ENCODE measurements at regions not wholly inside any gene's neighbourhood (a gene's known extent, or its start where the extent isn't known, plus 50 kb on each side); places are given as distances from the start of the nearest gene placed in this dataset.

GRCh38 chr12:17104801-17105200 lies 498.8 kb upstream of the LMO3 start:
- Mint-ChIP-seq H3K36me3 (ENCODE audit: unreplicated experiment) (no peaks in the 10 kb centered on the region), H3K4me3 (ENCODE audit: unreplicated experiment) (no peak overlapping the region), H3K9me3 (ENCODE audit: unreplicated experiment) (peaks cover 1% of the 10 kb centered on the region), H3K27me3 (ENCODE audit: unreplicated experiment) (peaks cover 3% of the 10 kb centered on the region), H3K27ac (ENCODE audit: unreplicated experiment) (no peak overlapping the region), H3K4me1 (ENCODE audit: low read depth, unreplicated experiment) (peaks cover 2% of the 10 kb centered on the region)
- no peak for DNase-seq
- no peak for TF ChIP-seq CTCF (IDR thresholded peaks at IDR 0.05; ENCODE audit: partially characterized antibody, unreplicated experiment)

DNA sequence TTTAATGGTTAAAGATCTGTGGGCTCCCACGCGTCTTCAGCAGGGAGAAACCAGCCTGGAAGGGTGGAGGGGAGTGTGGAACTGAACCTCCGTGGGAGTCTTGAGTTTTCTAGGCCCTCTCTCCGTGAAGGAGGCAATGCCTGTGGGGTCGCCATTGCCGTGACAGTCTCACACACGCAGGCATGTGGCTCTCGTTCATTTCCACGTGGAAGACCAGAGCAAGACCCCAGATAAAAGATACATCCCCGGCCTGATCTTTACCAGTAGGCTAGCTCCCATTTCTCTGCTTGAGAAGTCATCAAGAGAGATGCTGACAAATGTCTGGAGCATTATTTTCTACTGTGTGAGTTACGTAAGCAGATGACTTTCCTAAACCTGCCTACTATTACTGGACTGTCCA lies 491.7 kb upstream of the LMO3 start:
- H3K36me3 Mint-ChIP-seq (ENCODE audit: unreplicated experiment): no peaks in the 10 kb centered on the region
- TF ChIP-seq CTCF (IDR thresholded peaks at IDR 0.05; ENCODE audit: partially characterized antibody, unreplicated experiment): no peak
- peaks cover 1% of the 10 kb centered on the region for H3K27me3 Mint-ChIP-seq (ENCODE audit: unreplicated experiment)
- no peak for DNase-seq
- H3K4me1 Mint-ChIP-seq (ENCODE audit: low read depth, unreplicated experiment): no peaks in the 10 kb centered on the region
- no peak overlapping the region for H3K4me3 Mint-ChIP-seq (ENCODE audit: unreplicated experiment)
- peaks cover 5% of the 10 kb centered on the region for H3K9me3 Mint-ChIP-seq (ENCODE audit: unreplicated experiment)
- no peak overlapping the region for H3K27ac Mint-ChIP-seq (ENCODE audit: unreplicated experiment)

- no peaks in the 10 kb centered on the region for H3K36me3 Mint-ChIP-seq (ENCODE audit: unreplicated experiment)
- H3K4me1 Mint-ChIP-seq (ENCODE audit: low read depth, unreplicated experiment): peaks cover 2% of the 10 kb centered on the region
- DNase-seq: no peak
- peaks cover 4% of the 10 kb centered on the region for H3K9me3 Mint-ChIP-seq (ENCODE audit: unreplicated experiment)
- no peak overlapping the region for H3K4me3 Mint-ChIP-seq (ENCODE audit: unreplicated experiment)
- H3K27ac Mint-ChIP-seq (ENCODE audit: unreplicated experiment): no peak overlapping the region
- H3K27me3 Mint-ChIP-seq (ENCODE audit: unreplicated experiment): peaks cover 5% of the 10 kb centered on the region
- TF ChIP-seq CTCF (IDR thresholded peaks at IDR 0.05; ENCODE audit: partially characterized antibody, unreplicated experiment): no peak
Measured at GRCh38 chr12:17084831-17085230, 478.9 kb upstream of the LMO3 start.

GRCh38 chr12:17079251-17079909 lies 473.4 kb upstream of the LMO3 start:
- DNase-seq: no peak
- Mint-ChIP-seq H3K4me1 (ENCODE audit: low read depth, unreplicated experiment) (peaks cover 14% of the 10 kb centered on the region), H3K4me3 (ENCODE audit: unreplicated experiment) (no peak overlapping the region), H3K27ac (ENCODE audit: unreplicated experiment) (no peak overlapping the region), H3K9me3 (ENCODE audit: unreplicated experiment) (peaks cover 2% of the 10 kb centered on the region), H3K27me3 (ENCODE audit: unreplicated experiment) (peaks cover 5% of the 10 kb centered on the region), H3K36me3 (ENCODE audit: unreplicated experiment) (no peaks in the 10 kb centered on the region)
- TF ChIP-seq CTCF (IDR thresholded peaks at IDR 0.05; ENCODE audit: partially characterized antibody, unreplicated experiment): peak; percentile 26

DNA sequence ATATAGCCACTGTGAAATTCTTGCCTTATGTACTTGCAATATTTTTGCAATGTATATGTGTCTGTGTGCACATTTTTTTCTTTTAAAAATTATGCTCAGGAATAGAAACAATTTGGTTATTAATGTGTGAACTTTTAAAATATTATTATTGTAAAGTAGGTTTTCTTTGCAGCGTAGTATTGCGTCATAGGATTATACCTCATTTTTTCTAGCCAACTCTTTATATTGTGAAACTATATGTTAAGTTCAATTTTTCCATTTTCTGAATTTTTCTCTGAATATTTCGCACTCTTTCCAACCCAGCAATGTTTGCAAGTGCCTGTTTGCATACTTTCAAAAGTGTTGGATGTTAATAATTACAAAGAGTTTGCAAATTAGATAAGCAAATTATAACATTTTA lies 471.6 kb upstream of the LMO3 start:
- Mint-ChIP-seq H3K27ac (ENCODE audit: unreplicated experiment) (no peak overlapping the region), H3K4me1 (ENCODE audit: low read depth, unreplicated experiment) (peaks cover 14% of the 10 kb centered on the region), H3K4me3 (ENCODE audit: unreplicated experiment) (no peak overlapping the region), H3K27me3 (ENCODE audit: unreplicated experiment) (peaks cover 4% of the 10 kb centered on the region), H3K36me3 (ENCODE audit: unreplicated experiment) (no peaks in the 10 kb centered on the region), H3K9me3 (ENCODE audit: unreplicated experiment) (peaks cover 2% of the 10 kb centered on the region)
- TF ChIP-seq CTCF (IDR thresholded peaks at IDR 0.05; ENCODE audit: partially characterized antibody, unreplicated experiment): no peak
- no peak for DNase-seq
